Heart left ventricle (tissue), 13 donors: ENCODE measurements at regions not wholly inside any gene's neighbourhood (a gene's known extent, or its start where the extent isn't known, plus 50 kb on each side); places are given as distances from the start of the nearest gene placed in this dataset.

Experiments
- POLR2A ChIP-seq, 2 donors: fragments of 450-650 bp; IDR thresholded peaks; one replicate each; pipeline ENCODE4 v1.6.1; 2017; ENCODE audit warnings: antibody characterized with exemption in 2 of 2, mild to moderate bottlenecking in 2 of 2, moderate library complexity in 2 of 2
- TF ChIP-seq, protein P1 (sequence below), 12 donors: fragments of 200-600 bp; sonication (generic) in 4 of 12; IDR thresholded peaks; one replicate each; pipeline versions ENCODE4 v1.5.0 to v1.8.0; 2018 to 2022; ENCODE audit warnings: antibody characterized with exemption in 12 of 12, mild to moderate bottlenecking in 5 of 12
- donor health status: ischemic (EF 13 %, LVEDD 7.1; RV severe dilation, severe dysfunction).
- donor health status: DM: no; HTN: yes; CAD: no.
- donor health status: DM: no; HTN: no; CAD: no.
- donor health status: ischemic (EF 25% LVEDD 6.9; RV normal size, moderate dysfunction).
- donor health status: ischemic (EF 25% LVEDD 5.7; RV mildly dilated, moderate dysfunction).
- donor health status: ischemic (EF 35%, LVEDD 5.7; RV mildly dilated, moderate dysfunction).
- donor health status: nonischemic (EF 11% LVEDD 7.7; RV severe dilation, severe dysfunction).
- donor health status: DM: yes; HTN: yes; CAD: no.
- donor health status: PGD.
- donor health status: ischemic (EF 29% LVEDD 5.4; RV normal size, mild dysfunction).
- donor health status: nonischemic (EF 23%, LVEDD 6.1; RV moderate dilation, normal function).

DNA sequence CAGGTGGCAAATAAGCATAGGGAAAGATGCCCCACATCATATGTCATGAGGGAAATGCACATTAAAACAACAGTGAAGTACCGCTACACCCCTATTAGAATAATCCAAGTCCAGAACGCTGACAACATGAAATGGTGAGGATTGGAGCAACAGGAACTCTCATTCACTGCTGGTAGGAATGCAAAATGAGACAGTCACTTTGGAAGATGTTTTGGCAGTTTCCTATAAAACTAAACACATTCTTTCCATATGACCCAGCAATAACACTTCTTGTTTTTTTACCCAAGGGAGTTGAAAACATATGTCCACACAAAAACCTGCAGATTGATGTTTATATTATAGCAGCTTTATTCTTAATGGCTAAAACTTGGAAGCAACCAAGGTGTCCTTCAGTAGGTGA lies 116.4 kb upstream of the TOPAZ1 start:
- TF ChIP-seq, protein P1, sequence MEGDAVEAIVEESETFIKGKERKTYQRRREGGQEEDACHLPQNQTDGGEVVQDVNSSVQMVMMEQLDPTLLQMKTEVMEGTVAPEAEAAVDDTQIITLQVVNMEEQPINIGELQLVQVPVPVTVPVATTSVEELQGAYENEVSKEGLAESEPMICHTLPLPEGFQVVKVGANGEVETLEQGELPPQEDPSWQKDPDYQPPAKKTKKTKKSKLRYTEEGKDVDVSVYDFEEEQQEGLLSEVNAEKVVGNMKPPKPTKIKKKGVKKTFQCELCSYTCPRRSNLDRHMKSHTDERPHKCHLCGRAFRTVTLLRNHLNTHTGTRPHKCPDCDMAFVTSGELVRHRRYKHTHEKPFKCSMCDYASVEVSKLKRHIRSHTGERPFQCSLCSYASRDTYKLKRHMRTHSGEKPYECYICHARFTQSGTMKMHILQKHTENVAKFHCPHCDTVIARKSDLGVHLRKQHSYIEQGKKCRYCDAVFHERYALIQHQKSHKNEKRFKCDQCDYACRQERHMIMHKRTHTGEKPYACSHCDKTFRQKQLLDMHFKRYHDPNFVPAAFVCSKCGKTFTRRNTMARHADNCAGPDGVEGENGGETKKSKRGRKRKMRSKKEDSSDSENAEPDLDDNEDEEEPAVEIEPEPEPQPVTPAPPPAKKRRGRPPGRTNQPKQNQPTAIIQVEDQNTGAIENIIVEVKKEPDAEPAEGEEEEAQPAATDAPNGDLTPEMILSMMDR (IDR thresholded peaks at IDR 0.05) = no peak
- no peak for TF ChIP-seq POLR2A (IDR thresholded peaks at IDR 0.05)
